Gastroesophageal sphincter (tissue), 3 donors: ENCODE measurements at regions not wholly inside any gene's neighbourhood (a gene's known extent, or its start where the extent isn't known, plus 50 kb on each side); places are given as distances from the start of the nearest gene placed in this dataset.

Source experiments
- EP300 ChIP-seq: sonication (generic); formaldehyde crosslinking; IDR thresholded peaks from one replicate; pipeline ENCODE4 v1.6.1; 2017; ENCODE audit warnings: antibody characterized with exemption, mild to moderate bottlenecking
- POLR2A ChIP-seq, 2 donors: fragments of 450-650 bp; IDR thresholded peaks; one replicate each; pipeline ENCODE4 v1.6.1; 2017; ENCODE audit warnings: antibody characterized with exemption in 2 of 2, mild to moderate bottlenecking in 2 of 2, moderate library complexity in 1 of 2
- TF ChIP-seq, protein P1 (sequence below), 4 experiments: fragments of 200-600 bp in 2 of 4; fragments of 450-650 bp in 2 of 4; sonication (generic) in 1 of 4; IDR thresholded peaks; one replicate each; pipeline ENCODE4 v1.5.1; 2017 to 2019; ENCODE audit warnings: antibody characterized with exemption in 4 of 4, mild to moderate bottlenecking in 2 of 4, moderate library complexity in 2 of 4

- TF ChIP-seq, protein P1, sequence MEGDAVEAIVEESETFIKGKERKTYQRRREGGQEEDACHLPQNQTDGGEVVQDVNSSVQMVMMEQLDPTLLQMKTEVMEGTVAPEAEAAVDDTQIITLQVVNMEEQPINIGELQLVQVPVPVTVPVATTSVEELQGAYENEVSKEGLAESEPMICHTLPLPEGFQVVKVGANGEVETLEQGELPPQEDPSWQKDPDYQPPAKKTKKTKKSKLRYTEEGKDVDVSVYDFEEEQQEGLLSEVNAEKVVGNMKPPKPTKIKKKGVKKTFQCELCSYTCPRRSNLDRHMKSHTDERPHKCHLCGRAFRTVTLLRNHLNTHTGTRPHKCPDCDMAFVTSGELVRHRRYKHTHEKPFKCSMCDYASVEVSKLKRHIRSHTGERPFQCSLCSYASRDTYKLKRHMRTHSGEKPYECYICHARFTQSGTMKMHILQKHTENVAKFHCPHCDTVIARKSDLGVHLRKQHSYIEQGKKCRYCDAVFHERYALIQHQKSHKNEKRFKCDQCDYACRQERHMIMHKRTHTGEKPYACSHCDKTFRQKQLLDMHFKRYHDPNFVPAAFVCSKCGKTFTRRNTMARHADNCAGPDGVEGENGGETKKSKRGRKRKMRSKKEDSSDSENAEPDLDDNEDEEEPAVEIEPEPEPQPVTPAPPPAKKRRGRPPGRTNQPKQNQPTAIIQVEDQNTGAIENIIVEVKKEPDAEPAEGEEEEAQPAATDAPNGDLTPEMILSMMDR (IDR thresholded peaks at IDR 0.05), result no peak
- no peak for TF ChIP-seq EP300
- no peak for TF ChIP-seq POLR2A (IDR thresholded peaks at IDR 0.05)
Measured at GRCh38 chr12:76223869-76224268, 124.3 kb downstream of the BBS10 start.
